Stomach (tissue), 8 donors: ENCODE measurements at regions not wholly inside any gene's neighbourhood (a gene's known extent, or its start where the extent isn't known, plus 50 kb on each side); places are given as distances from the start of the nearest gene placed in this dataset.

Source experiments
- DNase-seq, 2 donors: peaks; one replicate each; pipeline versions ENCODE4 v3.0.0 to v3.0.0-alpha.2; 2013 to 2019
- H3K27ac ChIP-seq, 5 donors: fragments of 200-600 bp in 4 of 5; sonication (generic) in 4 of 5; one replicate each; pipeline ENCODE4 v1.5.1; 2013 to 2019; ENCODE audit warnings: mild to moderate bottlenecking in 1 of 5, moderate library complexity in 1 of 5
- H3K27me3 ChIP-seq, 3 donors: fragments of 200-600 bp; sonication (generic); one replicate each; pipeline ENCODE4 v1.5.1; 2017 to 2019; ENCODE audit warnings: mixed run types in 1 of 3
- H3K36me3 ChIP-seq, 4 donors: fragments of 200-600 bp; sonication (generic); 1 replicate in 3 of 4; 2 replicates in 1 of 4; pipeline ENCODE4 v1.5.1; 2016 to 2019
- H3K4me1 ChIP-seq, 4 donors: fragments of 200-600 bp; sonication (generic); one replicate each; pipeline ENCODE4 v1.5.1; 2016 to 2019
- H3K4me3 ChIP-seq, 4 donors: fragments of 200-600 bp; sonication (generic) in 3 of 4; one replicate each; pipeline ENCODE4 v1.5.1; 2016 to 2019; ENCODE audit warnings: mild to moderate bottlenecking in 1 of 4
- H3K9me3 ChIP-seq, 4 donors: fragments of 200-600 bp; sonication (generic); one replicate each; pipeline ENCODE4 v1.5.1; 2016 to 2019
- EP300 ChIP-seq: sonication (generic); formaldehyde crosslinking; IDR thresholded peaks from one replicate; pipeline ENCODE4 v1.6.1; 2017; ENCODE audit warnings: antibody characterized with exemption
- POLR2A ChIP-seq, 4 donors: fragments of 450-650 bp; IDR thresholded peaks; one replicate each; pipeline ENCODE4 v1.6.1; 2016; ENCODE audit warnings: antibody characterized with exemption in 4 of 4, control low read depth in 2 of 4, mild to moderate bottlenecking in 1 of 4, moderate library complexity in 1 of 4
- POLR2AphosphoS5 ChIP-seq, 3 donors: sonication (generic); formaldehyde crosslinking; IDR thresholded peaks; one replicate each; pipeline ENCODE4 v1.6.1; 2016; ENCODE audit warnings: antibody characterized with exemption in 3 of 3
- WGBS, 5 donors: extraction: QIAGEN DNeasy Blood & Tissue Kit in 3 of 5; methylation state at CpG; one replicate each; pipeline versions ENCODE4 v1.1.5 to v1.1.7; 2013 to 2018; 5-methylcytosine and 5-hydroxymethylcytosine counted together
- intact Hi-C: fragments of 100-400 bp; cut with DNase I; formaldehyde crosslinking; loops from one replicate; pipeline ENCODE4 v1.15.1; 2023; ENCODE audit warnings: low total_unique reads
- TF ChIP-seq, protein P1 (sequence below), 7 experiments: fragments of 450-650 bp in 4 of 7; fragments of 200-600 bp in 3 of 7; sonication (generic) in 3 of 7; IDR thresholded peaks; one replicate each; pipeline ENCODE4 v1.5.1; 2016 to 2019; ENCODE audit warnings: antibody characterized with exemption in 7 of 7, control low read depth in 2 of 7, mild to moderate bottlenecking in 1 of 7
- donor health status: healthy with polysubstance abuse.
- donor health status: Bipolar disorder and iron deficiency.
- donor health status: healthy.

DNA sequence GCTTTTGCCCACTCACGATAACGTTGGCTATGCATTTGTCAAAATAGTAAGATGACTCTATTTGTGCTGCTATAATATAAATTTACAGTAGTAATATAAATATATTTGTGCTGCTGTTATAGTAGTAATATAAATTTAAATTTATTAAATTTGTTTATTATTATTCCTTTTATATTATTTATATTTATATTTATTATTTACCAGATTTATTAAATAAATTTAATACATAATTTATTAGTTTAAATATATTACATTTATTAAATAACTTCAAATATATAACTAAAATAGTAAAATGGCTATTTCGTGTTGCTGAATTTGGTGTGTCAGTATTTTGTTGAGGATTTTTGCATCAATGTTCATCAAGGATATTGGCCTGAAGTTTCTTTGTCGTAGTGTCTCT is 246.5 kb upstream of the FGF16 start:
- intact Hi-C loops: no loop called here
- Histone ChIP-seq H3K9me3 (peaks cover 0 to 10% (median 0%) of the 10 kb centered on the region in 4 donors), H3K36me3 (no peaks in the 10 kb centered on the region), H3K4me3 (no peak overlapping the region), H3K27me3 (peaks cover 0 to 4% (median 0%) of the 10 kb centered on the region in 3 donors), H3K4me1 (no peaks in the 10 kb centered on the region), H3K27ac (no peak overlapping the region)
- no peak for TF ChIP-seq POLR2A (IDR thresholded peaks at IDR 0.05)
- TF ChIP-seq, protein P1, sequence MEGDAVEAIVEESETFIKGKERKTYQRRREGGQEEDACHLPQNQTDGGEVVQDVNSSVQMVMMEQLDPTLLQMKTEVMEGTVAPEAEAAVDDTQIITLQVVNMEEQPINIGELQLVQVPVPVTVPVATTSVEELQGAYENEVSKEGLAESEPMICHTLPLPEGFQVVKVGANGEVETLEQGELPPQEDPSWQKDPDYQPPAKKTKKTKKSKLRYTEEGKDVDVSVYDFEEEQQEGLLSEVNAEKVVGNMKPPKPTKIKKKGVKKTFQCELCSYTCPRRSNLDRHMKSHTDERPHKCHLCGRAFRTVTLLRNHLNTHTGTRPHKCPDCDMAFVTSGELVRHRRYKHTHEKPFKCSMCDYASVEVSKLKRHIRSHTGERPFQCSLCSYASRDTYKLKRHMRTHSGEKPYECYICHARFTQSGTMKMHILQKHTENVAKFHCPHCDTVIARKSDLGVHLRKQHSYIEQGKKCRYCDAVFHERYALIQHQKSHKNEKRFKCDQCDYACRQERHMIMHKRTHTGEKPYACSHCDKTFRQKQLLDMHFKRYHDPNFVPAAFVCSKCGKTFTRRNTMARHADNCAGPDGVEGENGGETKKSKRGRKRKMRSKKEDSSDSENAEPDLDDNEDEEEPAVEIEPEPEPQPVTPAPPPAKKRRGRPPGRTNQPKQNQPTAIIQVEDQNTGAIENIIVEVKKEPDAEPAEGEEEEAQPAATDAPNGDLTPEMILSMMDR (IDR thresholded peaks at IDR 0.05): no peak
- TF ChIP-seq EP300: no peak
- no peak for TF ChIP-seq POLR2AphosphoS5 (IDR thresholded peaks at IDR 0.05)
- 73 to 86% (median 82%) methylated on average over 4 of the region's 4 CpGs for WGBS, 5 donors
- DNase-seq: no peak

DNA sequence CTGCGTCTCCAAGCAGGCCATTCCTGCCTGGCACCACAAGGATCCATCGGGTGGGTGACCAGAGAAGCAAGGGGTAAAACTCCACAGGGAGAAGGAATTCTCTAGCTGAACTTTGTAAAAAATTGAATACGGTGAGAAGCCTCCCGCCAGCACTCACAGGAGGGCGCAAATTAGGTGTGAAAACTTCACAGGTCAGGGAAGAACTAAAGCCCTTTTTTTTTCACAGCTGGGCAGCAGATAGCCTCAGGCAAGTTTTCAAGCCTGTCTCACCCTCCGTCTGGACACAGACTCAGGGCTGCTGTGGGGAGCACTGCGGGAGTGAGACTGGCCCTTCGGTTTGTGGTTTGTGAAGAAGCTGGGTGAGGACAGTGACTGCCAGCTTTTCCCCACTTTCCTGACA is 224.1 kb upstream of the FGF16 start:
- Histone ChIP-seq H3K27ac (no peak overlapping the region), H3K9me3 (peaks cover 0 to 11% (median 2%) of the 10 kb centered on the region in 4 donors), H3K4me3 (no peak overlapping the region), H3K4me1 (no peaks in the 10 kb centered on the region), H3K36me3 (no peaks in the 10 kb centered on the region), H3K27me3 (no peaks in the 10 kb centered on the region)
- 25 to 47% (median 36%) methylated on average over 5 to 8 of the region's 8 CpGs for WGBS, 5 donors
- TF ChIP-seq EP300: no peak
- no peak for TF ChIP-seq POLR2A (IDR thresholded peaks at IDR 0.05)
- no peak for TF ChIP-seq POLR2AphosphoS5 (IDR thresholded peaks at IDR 0.05)
- TF ChIP-seq, protein P1 (IDR thresholded peaks at IDR 0.05): no peak
- intact Hi-C loops: no loop called here
- DNase-seq: no peak

DNA sequence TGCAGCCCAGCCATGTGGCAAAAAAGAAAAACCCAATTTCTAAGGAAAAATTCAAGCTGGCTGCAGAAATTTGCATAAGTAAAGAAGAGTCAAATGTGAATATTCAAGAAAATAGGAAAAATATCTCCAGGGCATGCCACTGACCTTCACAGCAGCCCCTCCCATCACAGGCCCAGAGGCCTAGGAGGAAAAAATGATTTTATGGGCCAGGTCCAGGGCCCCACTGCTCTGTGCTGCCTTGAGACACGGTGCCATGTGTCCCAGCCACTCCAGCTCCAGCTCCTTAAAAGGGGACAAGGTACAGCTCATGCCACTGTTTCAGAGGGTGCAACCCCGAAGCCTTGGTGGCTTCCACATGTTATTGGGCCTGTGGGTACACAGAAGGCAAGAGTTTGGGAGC is 182.7 kb upstream of the FGF16 start:
- Histone ChIP-seq H3K9me3 (peaks cover 0 to 65% (median 35%) of the 10 kb centered on the region in 4 donors), H3K27me3 (no peaks in the 10 kb centered on the region), H3K27ac (no peak overlapping the region), H3K4me1 (no peaks in the 10 kb centered on the region), H3K36me3 (no peaks in the 10 kb centered on the region), H3K4me3 (no peak overlapping the region)
- TF ChIP-seq POLR2AphosphoS5 (IDR thresholded peaks at IDR 0.05): no peak
- TF ChIP-seq, protein P1 (IDR thresholded peaks at IDR 0.05): no peak
- TF ChIP-seq EP300: no peak
- no peak for TF ChIP-seq POLR2A (IDR thresholded peaks at IDR 0.05)
- WGBS, 5 donors: 19 to 43% (median 36%) methylated on average over 2 of the region's 2 CpGs
- DNase-seq: no peak
- intact Hi-C loops: no loop called here

DNA sequence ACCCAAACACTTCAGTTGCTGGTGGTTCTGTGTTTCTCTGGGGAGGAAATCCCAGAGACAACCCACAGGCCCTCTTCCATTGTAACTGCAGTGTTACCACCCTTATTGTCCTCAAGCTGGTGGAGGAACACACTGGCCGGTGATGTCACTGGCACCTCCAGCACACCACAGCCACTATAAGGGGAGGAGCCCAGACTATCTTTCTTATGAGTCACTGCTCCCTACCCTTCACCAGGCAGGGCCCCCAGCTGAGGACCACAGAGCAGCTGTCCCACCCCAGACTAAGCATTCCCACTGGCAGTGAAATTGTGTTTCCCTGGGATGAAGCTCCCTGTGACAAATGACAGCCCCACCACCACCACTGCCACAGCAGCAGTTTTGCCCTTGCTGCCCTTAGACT is 171.8 kb upstream of the FGF16 start:
- Histone ChIP-seq H3K4me3 (no peak overlapping the region), H3K27me3 (no peaks in the 10 kb centered on the region), H3K9me3 (peaks cover 0 to 6% (median 0%) of the 10 kb centered on the region in 4 donors), H3K27ac (no peak overlapping the region), H3K36me3 (no peaks in the 10 kb centered on the region), H3K4me1 (no peaks in the 10 kb centered on the region)
- DNase-seq: no peak
- intact Hi-C loops: no loop called here
- TF ChIP-seq POLR2A (IDR thresholded peaks at IDR 0.05) (no peak), EP300 (no peak)
- WGBS, 5 donors: 83 to 100% (median 95%) methylated on average over 1 of the region's 1 CpG

DNA sequence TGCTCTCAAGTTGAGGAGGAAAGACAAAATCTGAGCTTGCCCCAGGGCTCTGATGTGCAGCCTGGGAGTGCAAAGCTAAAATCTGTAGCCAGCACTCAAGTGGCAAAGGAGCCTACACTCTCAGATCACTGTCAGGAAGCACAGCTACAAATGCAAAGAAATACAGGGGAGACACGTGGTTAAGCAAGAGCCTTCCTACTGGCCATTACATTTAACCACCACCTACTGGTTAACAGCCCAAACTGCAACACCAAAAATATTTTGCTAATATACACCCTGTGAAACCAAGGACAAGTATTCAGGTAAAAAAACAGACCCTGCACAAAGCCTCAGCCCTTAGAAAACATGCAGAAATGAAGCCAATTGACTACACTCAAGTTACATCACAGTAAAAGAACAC is 170.4 kb upstream of the FGF16 start:
- H3K4me3 ChIP-seq: no peak overlapping the region
- TF ChIP-seq, protein P1 (IDR thresholded peaks at IDR 0.05): no peak
- TF ChIP-seq EP300 (no peak), POLR2AphosphoS5 (IDR thresholded peaks at IDR 0.05) (no peak), POLR2A (IDR thresholded peaks at IDR 0.05) (no peak)
- H3K27ac ChIP-seq: no peak overlapping the region
- 0 to 29% (median 19%) methylated on average over 1 of the region's 1 CpG for WGBS, 5 donors
- no peaks in the 10 kb centered on the region for H3K36me3 ChIP-seq
- no peaks in the 10 kb centered on the region for H3K4me1 ChIP-seq
- intact Hi-C loops: no loop called here
- H3K9me3 ChIP-seq: peaks cover 0 to 18% (median 4%) of the 10 kb centered on the region in 4 donors
- no peak for DNase-seq
- no peaks in the 10 kb centered on the region for H3K27me3 ChIP-seq
